ENCODE measurements at regions not wholly inside any gene's neighbourhood (a gene's known extent, or its start where the extent isn't known, plus 50 kb on each side); places are given as distances from the start of the nearest gene placed in this dataset.

DNA sequence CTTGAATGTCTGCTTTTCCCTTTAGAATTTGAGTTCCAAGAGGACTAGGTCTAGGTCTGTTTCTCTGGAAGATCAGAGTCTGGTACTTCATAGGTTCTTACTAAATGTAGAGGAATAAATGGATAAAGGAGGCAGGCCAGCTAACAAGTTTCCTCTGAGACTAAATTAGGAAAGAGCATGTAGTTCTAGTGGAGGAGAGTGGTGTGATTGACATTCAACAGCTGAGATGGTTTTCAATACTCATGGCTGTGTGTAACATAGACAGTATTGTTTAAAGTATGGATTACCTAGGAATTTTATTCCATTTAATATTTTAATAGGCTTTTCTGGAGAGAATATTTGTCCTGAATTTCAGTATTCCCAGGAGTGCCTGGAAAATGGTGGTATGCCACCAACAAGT, 364.7 kb downstream of the METTL15 start:
- TF ChIP-seq CTCF (IDR thresholded peaks at IDR 0.05; ENCODE audit: borderline replicate concordance, insufficient read depth, low read depth, low read length): no peak
- no peak overlapping the region for H3K4me3 ChIP-seq (ENCODE audit: low read depth, low read length)

DNA sequence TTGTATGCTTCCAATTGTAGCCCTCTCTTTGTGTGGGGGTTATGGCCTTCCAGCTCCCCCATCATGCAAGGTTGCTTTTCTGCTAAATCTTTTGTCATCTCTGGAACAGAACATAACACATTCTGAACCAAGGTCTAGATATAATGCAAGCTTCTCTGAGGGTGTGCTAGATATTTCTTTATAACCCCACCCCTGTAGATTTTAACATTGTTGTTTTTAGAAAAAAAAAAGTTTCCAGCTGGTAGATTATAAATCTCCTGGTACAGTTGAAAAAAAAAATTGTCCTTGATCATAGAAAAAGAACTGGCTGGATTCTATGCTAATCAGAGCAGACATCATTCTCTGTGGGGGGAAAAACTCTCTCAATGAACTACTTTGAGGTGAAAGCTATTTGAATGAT, 363.3 kb downstream of the METTL15 start:
- no peak overlapping the region for H3K4me3 ChIP-seq (ENCODE audit: low read depth, low read length)
- no peak for TF ChIP-seq CTCF (IDR thresholded peaks at IDR 0.05; ENCODE audit: borderline replicate concordance, insufficient read depth, low read depth, low read length)

DNA sequence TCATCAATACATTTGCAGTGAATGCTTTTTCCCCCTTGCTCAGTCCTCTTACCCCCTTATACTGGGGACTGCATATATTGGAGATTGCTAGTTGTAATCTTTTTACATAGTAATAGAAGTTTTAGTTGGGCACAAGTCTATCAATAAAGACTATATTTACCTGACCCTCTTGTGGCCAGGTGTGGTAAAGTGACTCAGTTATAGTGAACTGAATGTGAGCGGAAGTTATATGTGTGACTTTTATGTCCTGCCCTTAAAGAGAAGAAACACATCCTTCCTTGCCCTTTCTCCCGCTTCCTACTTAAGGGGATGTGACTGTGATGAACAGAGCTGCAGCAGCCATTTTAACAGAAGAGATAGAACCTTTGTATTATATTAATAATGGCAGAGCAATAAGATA, 362.0 kb downstream of the METTL15 start:
- no peak overlapping the region for H3K4me3 ChIP-seq (ENCODE audit: low read depth, low read length)
- no peak for TF ChIP-seq CTCF (IDR thresholded peaks at IDR 0.05; ENCODE audit: borderline replicate concordance, insufficient read depth, low read depth, low read length)

DNA sequence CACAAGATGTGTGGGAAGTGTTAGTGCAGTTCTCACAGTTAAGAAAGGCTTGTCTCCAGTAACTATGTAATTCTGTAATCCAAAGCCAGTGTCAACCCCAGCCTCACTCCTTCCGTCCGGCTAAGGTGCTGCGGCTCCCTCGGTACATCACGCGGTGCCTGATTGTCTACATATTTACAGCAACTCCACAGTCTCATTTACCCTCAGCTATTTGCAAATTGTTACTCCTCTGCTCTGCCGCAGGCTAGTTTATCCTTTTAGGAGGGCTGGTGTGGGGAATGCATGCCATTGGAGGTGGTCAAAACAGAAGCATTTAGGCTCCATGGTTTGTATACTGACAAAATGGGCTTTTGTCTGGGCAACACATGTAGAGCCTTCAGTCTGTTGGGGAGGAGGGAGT, 358.3 kb downstream of the METTL15 start:
- H3K4me3 ChIP-seq (ENCODE audit: low read depth, low read length): no peak overlapping the region
- TF ChIP-seq CTCF (IDR thresholded peaks at IDR 0.05; ENCODE audit: borderline replicate concordance, insufficient read depth, low read depth, low read length): no peak

DNA sequence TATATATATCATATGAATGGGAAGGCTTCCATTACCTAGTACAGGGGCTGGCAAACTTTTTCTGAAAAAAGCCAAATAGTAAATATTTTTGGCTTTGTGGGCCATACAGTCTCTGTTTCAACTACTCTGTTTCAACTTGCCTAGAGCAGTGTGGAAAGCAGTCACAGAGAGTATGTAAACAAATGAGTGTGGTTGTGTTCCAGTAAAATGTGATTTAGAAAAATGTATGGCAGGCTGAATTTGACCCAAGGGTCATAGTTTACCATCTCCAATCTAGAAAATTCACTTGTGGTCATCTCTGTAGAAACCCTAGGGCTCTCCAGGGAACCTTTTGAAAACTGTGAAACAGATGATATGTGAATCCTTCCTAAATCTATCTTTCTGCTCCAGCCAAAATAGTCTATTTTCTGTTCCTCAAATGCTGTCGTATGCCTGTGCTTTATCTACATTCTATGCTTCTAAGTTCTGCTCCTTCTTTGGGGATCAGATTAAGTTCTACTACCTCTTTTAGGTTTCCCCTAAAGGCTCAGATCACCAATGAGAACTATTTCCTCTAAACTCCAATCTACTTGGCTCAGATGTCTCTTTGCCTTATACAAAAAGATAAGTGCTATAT, 356.2 kb downstream of the METTL15 start:
- no peak overlapping the region for H3K4me3 ChIP-seq (ENCODE audit: low read depth, low read length)
- no peak for TF ChIP-seq CTCF (IDR thresholded peaks at IDR 0.05; ENCODE audit: borderline replicate concordance, insufficient read depth, low read depth, low read length)

DNA sequence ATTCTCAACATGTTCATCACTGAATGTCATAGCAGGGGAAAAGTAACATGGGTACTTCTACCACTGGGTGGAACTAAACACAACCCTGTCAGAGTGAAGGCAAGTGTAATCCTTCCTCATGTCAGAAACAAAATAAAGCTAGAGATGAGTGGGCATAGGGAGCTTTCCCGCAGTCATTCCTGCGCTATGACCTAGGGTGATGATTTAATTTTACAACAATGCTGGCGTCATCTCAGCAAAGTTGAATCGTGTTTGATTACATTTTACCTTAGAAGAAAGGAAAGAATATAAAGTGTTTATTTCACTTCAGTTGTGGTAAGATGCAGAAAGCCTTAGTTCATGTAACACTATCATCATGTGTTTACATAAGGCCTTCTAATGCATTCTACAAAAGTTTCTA, 355.6 kb downstream of the METTL15 start:
- no peak overlapping the region for H3K4me3 ChIP-seq (ENCODE audit: low read depth, low read length)
- TF ChIP-seq CTCF (IDR thresholded peaks at IDR 0.05; ENCODE audit: borderline replicate concordance, insufficient read depth, low read depth, low read length): no peak

DNA sequence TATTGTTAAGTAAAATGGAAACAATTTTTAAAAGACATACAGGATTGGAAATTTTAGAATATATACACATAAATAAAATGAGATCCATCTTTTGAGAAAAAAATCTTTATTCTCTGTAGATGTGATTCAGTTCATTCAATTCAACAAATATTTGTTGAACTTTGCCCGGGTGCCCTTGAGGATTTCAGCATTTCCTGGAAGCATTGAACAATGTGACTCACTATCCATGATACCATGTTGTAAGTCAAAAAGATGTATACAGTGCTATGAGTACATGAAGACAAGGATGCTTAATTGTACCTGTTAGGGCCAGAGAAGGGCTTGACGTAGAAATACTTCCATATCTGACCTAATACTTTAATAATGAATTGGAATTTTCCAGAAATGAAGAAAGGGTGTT, 353.7 kb downstream of the METTL15 start:
- no peak overlapping the region for H3K4me3 ChIP-seq (ENCODE audit: low read depth, low read length)
- TF ChIP-seq CTCF (IDR thresholded peaks at IDR 0.05; ENCODE audit: borderline replicate concordance, insufficient read depth, low read depth, low read length): no peak
